ENCODE measurements at regions not wholly inside any gene's neighbourhood (a gene's known extent, or its start where the extent isn't known, plus 50 kb on each side); places are given as distances from the start of the nearest gene placed in this dataset.

GRCh38 chr5:57042524-57042931 is 90.6 kb upstream of the MIER3 start:
- intact Hi-C loops (cut with DNase I) = no loop called here
- Histone ChIP-seq H3K27me3 (peaks cover 0 to 36% (median 5%) of the 10 kb centered on the region in 7 donors), H3K36me3 (no peaks in the 10 kb centered on the region), H3K4me1 (no peaks in the 10 kb centered on the region), H3K9me3 (no peaks in the 10 kb centered on the region), H3K27ac (no peak overlapping the region), H3K4me3 (no peak overlapping the region)
- ATAC-seq = peak in 6 of 8 donors; percentile 53 to 92 (median 62)
- 26 to 33% methylated on average over 3 of the region's 3 CpGs for WGBS, 2 donors
- no peak for TF ChIP-seq CTCF (IDR thresholded peaks at IDR 0.05)
- no peak for DNase-seq

- H3K36me3 ChIP-seq = no peaks in the 10 kb centered on the region
- H3K4me1 ChIP-seq = no peaks in the 10 kb centered on the region
- ATAC-seq = no peak
- no peak for DNase-seq
- H3K27ac ChIP-seq = no peak overlapping the region
- peaks cover 0 to 9% (median 0%) of the 10 kb centered on the region in 11 donors for H3K9me3 ChIP-seq
- no peak for TF ChIP-seq CTCF (IDR thresholded peaks at IDR 0.05)
- H3K4me3 ChIP-seq = no peak overlapping the region
- intact Hi-C loops (cut with DNase I) = no loop called here
- H3K27me3 ChIP-seq = peaks cover 0 to 34% (median 10%) of the 10 kb centered on the region in 7 donors
These were observed 102.2 kb upstream of the MIER3 start for GRCh38 chr5:57054135-57054534.

GRCh38 chr5:57054671-57055070 is 102.7 kb upstream of the MIER3 start:
- H3K36me3 ChIP-seq = no peaks in the 10 kb centered on the region
- H3K4me3 ChIP-seq = no peak overlapping the region
- H3K27ac ChIP-seq = no peak overlapping the region
- 88 to 94% methylated on average over 1 of the region's 1 CpG for WGBS, 2 donors
- ATAC-seq = no peak
- intact Hi-C loops (cut with DNase I) = no loop called here
- H3K9me3 ChIP-seq = peaks cover 0 to 9% (median 0%) of the 10 kb centered on the region in 11 donors
- peaks cover 0 to 29% (median 9%) of the 10 kb centered on the region in 7 donors for H3K27me3 ChIP-seq
- no peak for DNase-seq
- H3K4me1 ChIP-seq = no peaks in the 10 kb centered on the region
- TF ChIP-seq CTCF (IDR thresholded peaks at IDR 0.05) = no peak

- ATAC-seq (no peak), DNase-seq (no peak)
- H3K9me3 ChIP-seq = peaks cover 0 to 9% (median 0%) of the 10 kb centered on the region in 11 donors
- TF ChIP-seq CTCF (IDR thresholded peaks at IDR 0.05) = no peak
- intact Hi-C loops (cut with DNase I) = no loop called here
- no peaks in the 10 kb centered on the region for H3K36me3 ChIP-seq
- no peak overlapping the region for H3K27ac ChIP-seq
- WGBS, 2 donors = 72 to 74% methylated on average over 1 of the region's 1 CpG
- no peak overlapping the region for H3K4me3 ChIP-seq
- H3K4me1 ChIP-seq = no peaks in the 10 kb centered on the region
- H3K27me3 ChIP-seq = peaks cover 0 to 18% (median 6%) of the 10 kb centered on the region in 7 donors
These were observed 103.8 kb upstream of the MIER3 start for GRCh38 chr5:57055731-57056130.

All from heart right ventricle (tissue), 16 donors.